ENCODE measurements at regions not wholly inside any gene's neighbourhood (a gene's known extent, or its start where the extent isn't known, plus 50 kb on each side); places are given as distances from the start of the nearest gene placed in this dataset.

GRCh38 chr3:34948517-34948916, 690.8 kb upstream of the ARPP21 start:
- TF ChIP-seq CTCF (IDR thresholded peaks at IDR 0.05) = no peak
- no peak for TF ChIP-seq POLR2A (IDR thresholded peaks at IDR 0.05)
